Astrocyte (in vitro differentiated cells and primary cell): ENCODE measurements at regions not wholly inside any gene's neighbourhood (a gene's known extent, or its start where the extent isn't known, plus 50 kb on each side); places are given as distances from the start of the nearest gene placed in this dataset.
"Not testable (repeated sequence)": the region's sequence is repeated elsewhere in the genome, so short reads cannot be mapped to it uniquely, and the experiment has no call there.

Experiments
- DNase-seq: peaks from one replicate; pipeline ENCODE4 v3.0.0-alpha.2; 2010; ENCODE audit warnings: low read depth
- FAIRE-seq: peaks from 2 replicates; lab custom pipeline; 2011; peaks lifted over from hg19 to GRCh38; lab: Jason Lieb, UNC
- H2AFZ ChIP-seq: 2 replicates; pipeline ENCODE4 v1.6.0; 2012; ENCODE audit warnings: low read depth, low read length, inconsistent platforms
- H3K27ac ChIP-seq: 2 replicates; pipeline ENCODE4 v1.5.1; 2011; ENCODE audit warnings: low read depth, low read length, inconsistent platforms
- H3K27me3 ChIP-seq: 2 replicates; pipeline ENCODE4 v1.6.0; 2011; ENCODE audit warnings: low read length, inconsistent platforms; ENCODE audit not compliant: insufficient read depth
- H3K36me3 ChIP-seq: 2 replicates; pipeline ENCODE4 v1.5.1; 2011; ENCODE audit warnings: low read length, inconsistent platforms; ENCODE audit not compliant: insufficient read depth
- H3K4me1 ChIP-seq: 2 replicates; pipeline ENCODE4 v1.5.1; 2011; ENCODE audit warnings: low read length, inconsistent platforms; ENCODE audit not compliant: insufficient read depth
- H3K4me2 ChIP-seq: 2 replicates; pipeline ENCODE4 v1.6.0; 2012; ENCODE audit warnings: low read length, inconsistent platforms
- H3K4me3 ChIP-seq: 2 replicates; pipeline ENCODE4 v1.5.1; 2011; ENCODE audit warnings: low read depth, mild to moderate bottlenecking, low read length, inconsistent platforms; ENCODE audit not compliant: insufficient read depth
- H3K79me2 ChIP-seq: 2 replicates; pipeline ENCODE4 v1.6.0; 2012; ENCODE audit warnings: mild to moderate bottlenecking, low read length, inconsistent platforms; ENCODE audit not compliant: insufficient read depth
- H3K9ac ChIP-seq: 2 replicates; pipeline ENCODE4 v1.6.0; 2012; ENCODE audit warnings: mild to moderate bottlenecking, low read length, inconsistent platforms
- H3K9me3 ChIP-seq: 2 replicates; pipeline ENCODE4 v1.5.1; 2012; ENCODE audit warnings: low read depth, mild to moderate bottlenecking, low read length, inconsistent platforms; ENCODE audit not compliant: insufficient read depth
- H4K20me1 ChIP-seq: 2 replicates; pipeline ENCODE4 v1.6.0; 2012; ENCODE audit warnings: low read length, inconsistent platforms; ENCODE audit not compliant: insufficient read depth
- H3K27ac Mint-ChIP-seq: one replicate; pipeline ENCODE4 v1.8.0; 2021; ENCODE audit warnings: mild to moderate bottlenecking, mixed read lengths; ENCODE audit not compliant: unreplicated experiment
- H3K27me3 Mint-ChIP-seq: one replicate; pipeline ENCODE4 v1.8.0; 2021; ENCODE audit warnings: low read depth, mixed read lengths; ENCODE audit not compliant: unreplicated experiment
- H3K36me3 Mint-ChIP-seq: one replicate; pipeline ENCODE4 v1.8.0; 2021; ENCODE audit warnings: low read depth, mixed read lengths; ENCODE audit not compliant: unreplicated experiment
- H3K4me1 Mint-ChIP-seq: one replicate; pipeline ENCODE4 v1.8.0; 2021; ENCODE audit warnings: low read depth, mixed read lengths; ENCODE audit not compliant: unreplicated experiment
- H3K4me3 Mint-ChIP-seq: one replicate; pipeline ENCODE4 v1.8.0; 2021; ENCODE audit warnings: mild to moderate bottlenecking, moderate library complexity, mixed read lengths; ENCODE audit not compliant: unreplicated experiment
- H3K9me3 Mint-ChIP-seq: one replicate; pipeline ENCODE4 v1.8.0; 2021; ENCODE audit warnings: mild to moderate bottlenecking, mixed read lengths; ENCODE audit not compliant: unreplicated experiment
- EZH2 ChIP-seq: IDR thresholded peaks from 2 replicates; pipeline ENCODE4 v1.6.1; 2012; ENCODE audit warnings: mild to moderate bottlenecking, low read length, inconsistent platforms; ENCODE audit not compliant: insufficient read depth
- TF ChIP-seq, protein P1 (sequence below): IDR thresholded peaks from 2 replicates; pipeline ENCODE4 v1.5.1; 2011; ENCODE audit warnings: low read depth, mild to moderate bottlenecking, inconsistent platforms, low read length, moderate library complexity; ENCODE audit not compliant: insufficient read depth

DNA sequence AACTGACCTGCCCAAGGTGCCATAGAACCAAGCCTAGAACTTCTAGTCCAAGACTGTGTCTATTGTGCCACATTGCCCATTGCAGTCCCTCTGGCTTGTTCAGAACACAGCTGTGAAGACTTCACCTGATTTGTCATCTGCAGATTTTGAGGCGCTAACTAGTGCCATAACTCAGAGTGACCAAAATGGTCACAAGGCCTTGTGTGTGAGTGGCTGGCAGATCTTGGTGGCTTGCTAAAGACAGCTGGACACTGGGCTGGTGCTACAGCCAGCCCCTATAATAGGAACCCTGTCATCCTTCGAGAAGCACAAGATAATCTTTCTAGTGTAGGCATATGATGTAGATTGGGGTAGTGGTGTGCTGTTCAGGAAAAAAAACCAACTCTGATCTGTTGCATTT lies 63.7 kb upstream of the IFNLR1 start:
- no peak overlapping the region for H3K4me3 ChIP-seq
- H3K36me3 ChIP-seq: no peaks in the 10 kb centered on the region
- Mint-ChIP-seq H3K27ac (no peak overlapping the region), H3K36me3 (no peaks in the 10 kb centered on the region), H3K4me1 (no peaks in the 10 kb centered on the region), H3K4me3 (no peak overlapping the region), H3K27me3 (peaks cover 13% of the 10 kb centered on the region), H3K9me3 (peaks cover 8% of the 10 kb centered on the region)
- H4K20me1 ChIP-seq: no peaks in the 10 kb centered on the region
- DNase-seq: no peak
- no peak overlapping the region for H3K27ac ChIP-seq
- H3K4me2 ChIP-seq: no peak overlapping the region
- TF ChIP-seq EZH2: no peak
- TF ChIP-seq, protein P1, sequence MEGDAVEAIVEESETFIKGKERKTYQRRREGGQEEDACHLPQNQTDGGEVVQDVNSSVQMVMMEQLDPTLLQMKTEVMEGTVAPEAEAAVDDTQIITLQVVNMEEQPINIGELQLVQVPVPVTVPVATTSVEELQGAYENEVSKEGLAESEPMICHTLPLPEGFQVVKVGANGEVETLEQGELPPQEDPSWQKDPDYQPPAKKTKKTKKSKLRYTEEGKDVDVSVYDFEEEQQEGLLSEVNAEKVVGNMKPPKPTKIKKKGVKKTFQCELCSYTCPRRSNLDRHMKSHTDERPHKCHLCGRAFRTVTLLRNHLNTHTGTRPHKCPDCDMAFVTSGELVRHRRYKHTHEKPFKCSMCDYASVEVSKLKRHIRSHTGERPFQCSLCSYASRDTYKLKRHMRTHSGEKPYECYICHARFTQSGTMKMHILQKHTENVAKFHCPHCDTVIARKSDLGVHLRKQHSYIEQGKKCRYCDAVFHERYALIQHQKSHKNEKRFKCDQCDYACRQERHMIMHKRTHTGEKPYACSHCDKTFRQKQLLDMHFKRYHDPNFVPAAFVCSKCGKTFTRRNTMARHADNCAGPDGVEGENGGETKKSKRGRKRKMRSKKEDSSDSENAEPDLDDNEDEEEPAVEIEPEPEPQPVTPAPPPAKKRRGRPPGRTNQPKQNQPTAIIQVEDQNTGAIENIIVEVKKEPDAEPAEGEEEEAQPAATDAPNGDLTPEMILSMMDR: no peak
- no peak for FAIRE-seq
- H3K27me3 ChIP-seq: no peaks in the 10 kb centered on the region
- no peaks in the 10 kb centered on the region for H3K79me2 ChIP-seq
- no peaks in the 10 kb centered on the region for H3K9me3 ChIP-seq
- H2AFZ ChIP-seq: no peak overlapping the region
- peaks cover 2% of the 10 kb centered on the region for H3K4me1 ChIP-seq
- no peak overlapping the region for H3K9ac ChIP-seq

- Mint-ChIP-seq H3K4me3 (no peak overlapping the region), H3K9me3 (peaks cover 8% of the 10 kb centered on the region), H3K36me3 (no peaks in the 10 kb centered on the region), H3K4me1 (no peaks in the 10 kb centered on the region), H3K27ac (no peak overlapping the region), H3K27me3 (peaks cover 9% of the 10 kb centered on the region)
- FAIRE-seq (no peak), DNase-seq (no peak)
- H3K27me3 ChIP-seq: no peaks in the 10 kb centered on the region
- TF ChIP-seq, protein P1: no peak
- TF ChIP-seq EZH2: no peak
- no peaks in the 10 kb centered on the region for H4K20me1 ChIP-seq
- no peaks in the 10 kb centered on the region for H3K9me3 ChIP-seq
- H3K36me3 ChIP-seq: no peaks in the 10 kb centered on the region
- H3K4me2 ChIP-seq: no peak overlapping the region
- H2AFZ ChIP-seq: no peak overlapping the region
- no peak overlapping the region for H3K9ac ChIP-seq
- H3K4me1 ChIP-seq: peaks cover 2% of the 10 kb centered on the region
- H3K27ac ChIP-seq: no peak overlapping the region
- H3K4me3 ChIP-seq: no peak overlapping the region
- H3K79me2 ChIP-seq: no peaks in the 10 kb centered on the region
Observed at GRCh38 chr1:24250224-24250623, 63.1 kb upstream of the IFNLR1 start.

- no peaks in the 10 kb centered on the region for H3K36me3 Mint-ChIP-seq
- no peak overlapping the region for H3K4me3 Mint-ChIP-seq
- H3K9me3 ChIP-seq: no peaks in the 10 kb centered on the region
- H3K27ac Mint-ChIP-seq: no peak overlapping the region
- no peak overlapping the region for H3K9ac ChIP-seq
- no peaks in the 10 kb centered on the region for H3K27me3 ChIP-seq
- DNase-seq: no peak
- H2AFZ ChIP-seq: no peak overlapping the region
- TF ChIP-seq EZH2: no peak
- TF ChIP-seq, protein P1: no peak
- H3K27ac ChIP-seq: no peak overlapping the region
- H3K27me3 Mint-ChIP-seq: peaks cover 9% of the 10 kb centered on the region
- H3K4me1 Mint-ChIP-seq: no peaks in the 10 kb centered on the region
- no peaks in the 10 kb centered on the region for H3K36me3 ChIP-seq
- H3K4me2 ChIP-seq: no peak overlapping the region
- H3K79me2 ChIP-seq: no peaks in the 10 kb centered on the region
- FAIRE-seq: no peak
- no peaks in the 10 kb centered on the region for H4K20me1 ChIP-seq
- H3K4me1 ChIP-seq: peaks cover 2% of the 10 kb centered on the region
- peaks cover 8% of the 10 kb centered on the region for H3K9me3 Mint-ChIP-seq
- H3K4me3 ChIP-seq: no peak overlapping the region
Observed at GRCh38 chr1:24248859-24249258, 61.8 kb upstream of the IFNLR1 start.

- DNase-seq, H3K4me2 ChIP-seq, H3K9me3 ChIP-seq, H3K27me3 ChIP-seq, H3K36me3 ChIP-seq, H3K4me3 Mint-ChIP-seq, H3K9me3 Mint-ChIP-seq, H3K4me1 ChIP-seq, H3K4me3 ChIP-seq, H4K20me1 ChIP-seq, FAIRE-seq, H3K27ac Mint-ChIP-seq, H3K36me3 Mint-ChIP-seq, H3K9ac ChIP-seq, H3K79me2 ChIP-seq, H3K4me1 Mint-ChIP-seq, H3K27ac ChIP-seq, H2AFZ ChIP-seq: not testable (repeated sequence)
- H3K27me3 Mint-ChIP-seq: peaks cover 10% of the 10 kb centered on the region
Observed at GRCh38 chr1:24247337-24247736, 60.2 kb upstream of the IFNLR1 start.
